Endothelial cell of umbilical vein (primary cell): ENCODE measurements at regions not wholly inside any gene's neighbourhood (a gene's known extent, or its start where the extent isn't known, plus 50 kb on each side); places are given as distances from the start of the nearest gene placed in this dataset.

ENCODE experiments used
- BruUV-seq: library from RNA; stranded (reverse); fragments of 400-500 nt; replicated peaks from 2 replicates; lab custom pipeline; 2021; lab: Mats Ljungman, UMichigan
- CTCF ChIA-PET: fragments of 300-600, 350-600 bp; sonication (Branson Sonifier 250); formaldehyde crosslinking; loops from one replicate; lab custom pipeline; 2021; ENCODE audit warnings: antibody characterized with exemption, inconsistent platforms; lab: Charles Lee
- POLR2A ChIA-PET: fragments of 300-600, 350-600 bp; sonication (Branson Sonifier 250); formaldehyde crosslinking; loops from one replicate; lab custom pipeline; 2021; ENCODE audit warnings: antibody characterized with exemption, inconsistent platforms; lab: Charles Lee
- DNase-seq: peaks from one replicate; pipeline ENCODE4 v3.0.0-alpha.2; 2011; ENCODE audit warnings: low read depth, low spot score
- FAIRE-seq: peaks from 2 replicates; lab custom pipeline; 2011; peaks lifted over from hg19 to GRCh38; lab: Jason Lieb, UNC
- H2AFZ ChIP-seq: 2 replicates; pipeline ENCODE4 v1.6.0; 2012; ENCODE audit warnings: low read depth, low read length, control low read depth, inconsistent platforms
- H3K27ac ChIP-seq: 2 replicates; pipeline ENCODE4 v1.5.1; 2011; ENCODE audit warnings: low read depth, mild to moderate bottlenecking, control low read depth, low read length, moderate library complexity; ENCODE audit not compliant: insufficient read depth
- H3K27me3 ChIP-seq, 2 experiments: 2 replicates each; pipeline versions ENCODE4 v1.6.0 to v1.6.1; 2011; ENCODE audit warnings: low read length in 2 of 2, mixed read lengths in 1 of 2; ENCODE audit not compliant: control insufficient read depth in 2 of 2, insufficient read depth in 2 of 2
- H3K36me3 ChIP-seq, 2 experiments: 2 replicates in 1 of 2; 3 replicates in 1 of 2; pipeline ENCODE4 v1.5.1; 2011; ENCODE audit warnings: low read length in 2 of 2, mild to moderate bottlenecking in 1 of 2, moderate library complexity in 1 of 2; ENCODE audit not compliant: control insufficient read depth in 2 of 2, insufficient read depth in 2 of 2; ENCODE audit errors: extremely low read depth in 1 of 2
- H3K4me1 ChIP-seq: 3 replicates; pipeline ENCODE4 v1.5.1; 2011; ENCODE audit warnings: mild to moderate bottlenecking, low read length; ENCODE audit not compliant: control insufficient read depth, insufficient read depth; ENCODE audit errors: extremely low read depth
- H3K4me2 ChIP-seq: 2 replicates; pipeline ENCODE4 v1.6.1; 2011; ENCODE audit warnings: low read length, control low read depth, mixed read lengths; ENCODE audit not compliant: insufficient read depth
- H3K4me3 ChIP-seq, 3 experiments: fragments of 200-600 bp in 1 of 3; sonication (generic), shearing (Covaris generic) in 1 of 3; replicated peaks in 1 of 3; 2 replicates each; pipeline ENCODE4 v1.5.1; 2011 to 2016; ENCODE audit warnings: control low read depth in 3 of 3, low read length in 3 of 3, mild to moderate bottlenecking in 2 of 3, inconsistent platforms in 1 of 3, low read depth in 1 of 3, moderate library complexity in 1 of 3; ENCODE audit not compliant: insufficient read depth in 1 of 3
- H3K79me2 ChIP-seq: 2 replicates; pipeline ENCODE4 v1.6.0; 2012; ENCODE audit warnings: low read length, inconsistent platforms; ENCODE audit not compliant: control insufficient read depth, insufficient read depth
- H3K9ac ChIP-seq: replicated peaks from 2 replicates; pipeline ENCODE3; 2011; ENCODE audit warnings: low read length, control low read depth; ENCODE audit not compliant: insufficient read depth; ENCODE audit errors: extremely low read depth
- H3K9me1 ChIP-seq: replicated peaks from 3 replicates; pipeline ENCODE4 v1.6.0; 2011; ENCODE audit warnings: mild to moderate bottlenecking, low read length; ENCODE audit not compliant: control insufficient read depth, insufficient read depth; ENCODE audit errors: extremely low read depth
- H3K9me3 ChIP-seq: replicated peaks from 2 replicates; pipeline ENCODE4 v1.5.1; 2012; ENCODE audit warnings: low read length, inconsistent platforms; ENCODE audit not compliant: control insufficient read depth, insufficient read depth
- H4K20me1 ChIP-seq: replicated peaks from 2 replicates; pipeline ENCODE3; 2011; ENCODE audit warnings: mild to moderate bottlenecking, low read length; ENCODE audit not compliant: control insufficient read depth, insufficient read depth; ENCODE audit errors: extremely low read depth
- CTCF ChIP-seq, 2 donors: IDR thresholded peaks; 1 replicate in 1 of 2; 2 replicates in 1 of 2; pipeline ENCODE4 v1.5.1; 2011; ENCODE audit warnings: low read length in 2 of 2, mild to moderate bottlenecking in 2 of 2, moderate library complexity in 2 of 2, control low read depth in 1 of 2, inconsistent platforms in 1 of 2, low read depth in 1 of 2; ENCODE audit not compliant: insufficient read depth in 1 of 2; ENCODE audit errors: extremely low read depth in 1 of 2
- EZH2 ChIP-seq: IDR thresholded peaks from 2 replicates; pipeline ENCODE4 v1.6.1; 2012; ENCODE audit warnings: borderline replicate concordance, low read depth, mild to moderate bottlenecking, moderate library complexity, low read length, inconsistent platforms; ENCODE audit not compliant: severe bottlenecking
- FOS ChIP-seq: IDR thresholded peaks from 2 replicates; pipeline ENCODE4 v1.6.1; 2011; ENCODE audit warnings: mild to moderate bottlenecking, low read length, moderate library complexity, borderline replicate concordance; ENCODE audit not compliant: insufficient read depth
- GATA2 ChIP-seq: IDR thresholded peaks from 2 replicates; pipeline ENCODE4 v1.7.0; 2011; ENCODE audit warnings: low read depth, mild to moderate bottlenecking, moderate library complexity, mixed read lengths, low read length; ENCODE audit not compliant: insufficient read length, insufficient read depth
- JUN ChIP-seq: IDR thresholded peaks from 2 replicates; pipeline ENCODE4 v1.6.1; 2011; ENCODE audit warnings: borderline replicate concordance, low read depth; ENCODE audit not compliant: insufficient read length, insufficient read depth
- MYC ChIP-seq: IDR thresholded peaks from one replicate; pipeline ENCODE4 v1.6.1; 2011; ENCODE audit warnings: mild to moderate bottlenecking, low read depth, low read length
- POLR2A ChIP-seq: IDR thresholded peaks from 2 replicates; pipeline ENCODE4 v1.6.1; 2012; ENCODE audit warnings: low read depth, mild to moderate bottlenecking, control low read depth, low read length
- POLR2AphosphoS5 ChIP-seq: IDR thresholded peaks from 2 replicates; pipeline ENCODE4 v1.6.1; 2012; ENCODE audit warnings: low read depth, mild to moderate bottlenecking, control low read depth, low read length, moderate library complexity; ENCODE audit not compliant: insufficient read depth
- dilution Hi-C: fragments of 300-500 bp; cut with MboI; formaldehyde crosslinking; loops from one replicate; pipeline ENCODE4 v1.15.0; 2019; ENCODE audit warnings: low sequenced_read_pairs; ENCODE audit not compliant: extremely low pct_ligation_motif_present
- intact Hi-C: fragments of 100-400 bp; cut with micrococcal nuclease; formaldehyde crosslinking; loops from one replicate; pipeline ENCODE4 v1.10.0; 2022
- TF ChIP-seq, protein P1 (sequence below): IDR thresholded peaks from 2 replicates; pipeline ENCODE4 v1.6.1; 2011; ENCODE audit not compliant: insufficient read depth, insufficient read length

GRCh38 chr1:30807318-30808066 is 49.9 kb upstream of the LAPTM5 start:
- Histone ChIP-seq H3K4me3 (no peak overlapping the region), H3K9ac (no peak overlapping the region), H3K4me1 (peaks cover 10% of the 10 kb centered on the region), H3K27ac (no peak overlapping the region), H3K4me2 (no peak overlapping the region), H3K36me3 (no peaks in the 10 kb centered on the region), H4K20me1 (no peaks in the 10 kb centered on the region), H3K79me2 (no peaks in the 10 kb centered on the region), H3K27me3 (peaks cover 14 to 20% of the 10 kb centered on the region in 2 experiments), H3K9me3 (no peaks in the 10 kb centered on the region), H3K9me1 (no peaks in the 10 kb centered on the region), H2AFZ (no peak overlapping the region)
- POLR2A ChIA-PET = interaction anchor here (0.6 kb wide), 1 partner anchor 12 kb away, joined by 7 read pairs; no protein-coding TSS in a partner anchor
- intact Hi-C loops = no loop called here
- FAIRE-seq (no peak), DNase-seq (no peak)
- CTCF ChIA-PET = interaction anchor here (1.2 to 10.7 kb wide), 4 partner anchors 25 to 104 kb away, joined by 4 to 528 read pairs (median 4); partner anchors contain the start of gene SDC3
- BruUV-seq = no TSS peak
- TF ChIP-seq, protein P1, sequence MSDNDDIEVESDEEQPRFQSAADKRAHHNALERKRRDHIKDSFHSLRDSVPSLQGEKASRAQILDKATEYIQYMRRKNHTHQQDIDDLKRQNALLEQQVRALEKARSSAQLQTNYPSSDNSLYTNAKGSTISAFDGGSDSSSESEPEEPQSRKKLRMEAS = no peak
- no peak for TF ChIP-seq GATA2
- TF ChIP-seq CTCF (IDR thresholded peaks at IDR 0.05; ENCODE audit: extremely low read depth in 1 of 2, insufficient read depth in 1 of 2, low read depth in 1 of 2, low read length in 2 of 2) = no peak
- no peak for TF ChIP-seq JUN
- TF ChIP-seq MYC = no peak
- TF ChIP-seq POLR2AphosphoS5 = no peak
- TF ChIP-seq EZH2 = no peak
- no peak for TF ChIP-seq FOS
- no peak for TF ChIP-seq POLR2A
- dilution Hi-C loops = loop anchor here (25.0 kb wide), 1 partner anchor 105 kb away; the partner anchor contains the start of gene SDC3
